Panc1 (cell line): ENCODE measurements at regions not wholly inside any gene's neighbourhood (a gene's known extent, or its start where the extent isn't known, plus 50 kb on each side); places are given as distances from the start of the nearest gene placed in this dataset.
"Not testable (repeated sequence)": the region's sequence is repeated elsewhere in the genome, so short reads cannot be mapped to it uniquely, and the experiment has no call there.

Experiments
- CTCF ChIP-seq: fragments of 450-650 bp; IDR thresholded peaks from 2 replicates; pipeline ENCODE4 v1.5.1; 2017; ENCODE audit warnings: mild to moderate bottlenecking
- POLR2AphosphoS5 ChIP-seq: IDR thresholded peaks from 2 replicates; pipeline ENCODE4 v1.6.1; 2012; ENCODE audit warnings: mild to moderate bottlenecking, low read depth, low read length, moderate library complexity

- not testable (repeated sequence) for TF ChIP-seq CTCF, POLR2AphosphoS5
Measured at GRCh38 chr21:6461358-6461757, 4060.0 kb upstream of the TPTE start.
